Ovary (tissue), 7 donors: ENCODE measurements at regions not wholly inside any gene's neighbourhood (a gene's known extent, or its start where the extent isn't known, plus 50 kb on each side); places are given as distances from the start of the nearest gene placed in this dataset.

Experiments
- DNase-seq, 5 donors: peaks; one replicate each; pipeline ENCODE4 v3.0.0-alpha.2; 2019 to 2020
- H3K27ac ChIP-seq, 2 donors: fragments of 200-600 bp; one replicate each; pipeline versions ENCODE4 v1.5.1 to v1.8.0; 2019 to 2022
- H3K27me3 ChIP-seq: fragments of 200-600 bp; one replicate; pipeline ENCODE4 v1.8.0; 2022
- H3K36me3 ChIP-seq: fragments of 200-600 bp; sonication (generic); one replicate; pipeline ENCODE4 v1.5.1; 2019
- H3K4me1 ChIP-seq: one replicate; pipeline ENCODE4 v1.8.1; 2013; ENCODE audit warnings: mild to moderate bottlenecking, moderate library complexity; ENCODE audit not compliant: insufficient read depth
- H3K4me3 ChIP-seq: fragments of 200-600 bp; sonication (generic); one replicate; pipeline ENCODE4 v1.5.1; 2017
- H3K9me3 ChIP-seq, 2 donors: fragments of 200-600 bp in 1 of 2; sonication (generic) in 1 of 2; one replicate each; pipeline versions ENCODE4 v1.5.1 to v1.8.1; 2013 to 2019; ENCODE audit warnings: mild to moderate bottlenecking in 1 of 2, moderate library complexity in 1 of 2
- CTCF ChIP-seq, 3 donors: fragments of 450-650 bp in 2 of 3; fragments of 200-600 bp in 1 of 3; IDR thresholded peaks; one replicate each; pipeline versions ENCODE4 v1.5.1 to v1.8.0; 2016 to 2022; ENCODE audit warnings: antibody characterized with exemption in 3 of 3, mild to moderate bottlenecking in 1 of 3
- EP300 ChIP-seq: sonication (generic); formaldehyde crosslinking; IDR thresholded peaks from one replicate; pipeline ENCODE4 v1.6.1; 2017; ENCODE audit warnings: antibody characterized with exemption
- POLR2A ChIP-seq: fragments of 450-650 bp; IDR thresholded peaks from one replicate; pipeline ENCODE4 v1.6.1; 2017; ENCODE audit warnings: antibody characterized with exemption, mild to moderate bottlenecking, moderate library complexity
- WGBS, 3 donors: extraction: QIAGEN DNeasy Blood & Tissue Kit in 1 of 3; methylation state at CpG; one replicate each; pipeline versions ENCODE4 v1.1.5 to v1.1.7; 2013 to 2017; 5-methylcytosine and 5-hydroxymethylcytosine counted together
- intact Hi-C, 4 donors: fragments of 100-400 bp; cut with DNase I; formaldehyde crosslinking; loops; one replicate each; pipeline versions ENCODE4 v1.11.0 to v1.15.1; 2022 to 2023
- donor health status: DM: no; HTN: no; CAD: no; lungs with moderate emphysema.
- donor health status: DM: no; HTN: no; CAD: no.
- donor health status: Bipolar disorder and iron deficiency.
- donor health status: DM: no; HTN: no; CAD: no.
- donor health status: DM: yes; HTN: yes; CAD: no.

- no peak overlapping the region for H3K27ac ChIP-seq
These were observed 356.3 kb downstream of the USP25 start for GRCh38 chr21:16086121-16086520.

GRCh38 chr21:16086936-16087335 lies 357.2 kb downstream of the USP25 start:
- TF ChIP-seq CTCF (IDR thresholded peaks at IDR 0.05) (no peak), POLR2A (no peak), EP300 (no peak)
- no peak overlapping the region for H3K4me3 ChIP-seq
- H3K9me3 ChIP-seq = no peaks in the 10 kb centered on the region
- no peaks in the 10 kb centered on the region for H3K4me1 ChIP-seq
- DNase-seq = no peak
- intact Hi-C loops = loop anchor here in 2 of 4 donors (10.0 kb wide), 2 partner anchors 248 to 1178 kb away; no protein-coding TSS in a partner anchor
- H3K27me3 ChIP-seq = no peaks in the 10 kb centered on the region
- 37 to 54% (median 39%) methylated on average over 2 of the region's 2 CpGs for WGBS, 3 donors
- no peak overlapping the region for H3K27ac ChIP-seq
- H3K36me3 ChIP-seq = no peaks in the 10 kb centered on the region

More at GRCh38 chr21:16086121-16086520, 356.3 kb downstream of the USP25 start:
- WGBS, 3 donors = 88 to 96% (median 94%) methylated on average over 4 of the region's 4 CpGs
- Histone ChIP-seq H3K27me3 (no peaks in the 10 kb centered on the region), H3K4me3 (no peak overlapping the region), H3K36me3 (no peaks in the 10 kb centered on the region), H3K4me1 (no peaks in the 10 kb centered on the region), H3K9me3 (no peaks in the 10 kb centered on the region)
- TF ChIP-seq EP300 = no peak
- no peak for TF ChIP-seq CTCF (IDR thresholded peaks at IDR 0.05)
- TF ChIP-seq POLR2A = no peak
- intact Hi-C loops = loop anchor here in 2 of 4 donors (10.0 kb wide), 2 partner anchors 249 to 1179 kb away; no protein-coding TSS in a partner anchor
- DNase-seq = no peak

DNA sequence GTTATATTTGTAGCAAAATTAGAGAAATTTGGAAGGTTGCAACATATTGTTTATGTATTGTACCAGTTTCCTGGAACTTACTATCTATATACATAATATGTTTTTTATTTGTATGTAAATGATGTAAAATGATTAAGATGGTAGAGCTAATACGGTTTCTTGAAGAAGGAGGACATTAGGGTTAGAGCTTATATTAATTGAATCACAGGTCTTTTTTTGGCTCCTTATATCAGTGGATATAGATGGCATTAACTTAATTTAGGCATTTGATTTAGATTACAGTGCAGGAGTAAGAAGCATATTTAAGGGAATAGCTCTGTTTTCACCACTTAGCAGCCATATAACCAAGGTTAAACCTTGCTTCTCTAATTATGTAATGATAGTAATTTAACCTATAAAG lies 357.7 kb downstream of the USP25 start:
- 68 to 77% (median 69%) methylated on average over 1 of the region's 1 CpG for whole genome bisulfite sequencing, 3 donors
- no peak for DNase-seq
- Histone ChIP-seq H3K4me1 (no peaks in the 10 kb centered on the region), H3K4me3 (no peak overlapping the region), H3K9me3 (no peaks in the 10 kb centered on the region), H3K36me3 (no peaks in the 10 kb centered on the region), H3K27ac (no peak overlapping the region), H3K27me3 (no peaks in the 10 kb centered on the region)
- intact Hi-C loops = loop anchor here in 2 of 4 donors (10.0 kb wide), 2 partner anchors 247 to 1177 kb away; no protein-coding TSS in a partner anchor
- TF ChIP-seq EP300 (no peak), CTCF (IDR thresholded peaks at IDR 0.05) (no peak), POLR2A (no peak)

- TF ChIP-seq CTCF (IDR thresholded peaks at IDR 0.05) = no peak
- no peak for TF ChIP-seq POLR2A
- no peak for TF ChIP-seq EP300
- intact Hi-C loops = loop anchor here in 2 of 4 donors (10.0 kb wide), 2 partner anchors 247 to 1177 kb away; no protein-coding TSS in a partner anchor
- DNase-seq = no peak
- 63 to 84% (median 76%) methylated on average over 1 of the region's 1 CpG for WGBS, 3 donors
- Histone ChIP-seq H3K4me1 (no peaks in the 10 kb centered on the region), H3K27me3 (no peaks in the 10 kb centered on the region), H3K36me3 (no peaks in the 10 kb centered on the region), H3K27ac (no peak overlapping the region), H3K9me3 (no peaks in the 10 kb centered on the region), H3K4me3 (no peak overlapping the region)
These were observed 358.3 kb downstream of the USP25 start for GRCh38 chr21:16088056-16088455.
